HCT116 (cell line): ENCODE measurements at regions not wholly inside any gene's neighbourhood (a gene's known extent, or its start where the extent isn't known, plus 50 kb on each side); places are given as distances from the start of the nearest gene placed in this dataset.

ENCODE experiments used
- ATAC-seq: fragments of 200-7000 bp; cut with Tn5 transposase; 2 replicates; pipeline ENCODE4 v1.9.1; 2020; ENCODE audit warnings: mild to moderate bottlenecking, moderate library complexity
- BruUV-seq: library from RNA; stranded (reverse); fragments of 400-500 nt; replicated peaks from 2 replicates; lab custom pipeline; 2021; lab: Mats Ljungman, UMichigan
- CTCF ChIA-PET: fragments of 300-600 bp; sonication (Branson Sonifier 250); formaldehyde crosslinking; loops from one replicate; lab custom pipeline; 2021; ENCODE audit warnings: antibody characterized with exemption; lab: Charles Lee
- POLR2A ChIA-PET: fragments of 300-600, 350-600 bp; sonication (Branson Sonifier 250); formaldehyde crosslinking; loops from one replicate; lab custom pipeline; 2021; ENCODE audit warnings: antibody characterized with exemption; lab: Charles Lee
- RAD21 ChIA-PET, 2 experiments: fragments of 300-600 bp; sonication (Branson Sonifier 250); formaldehyde crosslinking; loops; one replicate each; lab custom pipeline; 2023; ENCODE audit warnings: low total read pairs in 2 of 2; ENCODE audit not compliant: uncharacterized antibody in 2 of 2, unreplicated experiment in 2 of 2, low non-redundant PET in 1 of 2; lab: Charles Lee
- DNase-seq: peaks from one replicate; pipeline ENCODE4 v3.0.0-alpha.2; 2010; ENCODE audit warnings: low read depth, low spot score
- H2AFZ ChIP-seq: fragments of 200-600 bp; shearing (Covaris generic), sonication (generic); 2 replicates; pipeline ENCODE4 v1.6.1; 2017; ENCODE audit warnings: low read depth, mixed run types, mixed read lengths, antibody characterized with exemption, low read length; ENCODE audit not compliant: poor library complexity, severe bottlenecking
- H3K27ac ChIP-seq: 2 replicates; pipeline ENCODE4 v1.5.1; 2012; ENCODE audit warnings: low read depth, low read length
- H3K27me3 ChIP-seq: fragments of 200-600 bp; sonication (generic); 2 replicates; pipeline ENCODE4 v1.6.1; 2016; ENCODE audit warnings: mixed run types, low read length, mixed read lengths; ENCODE audit not compliant: insufficient read depth
- H3K36me3 ChIP-seq, 2 experiments: fragments of 200-500 bp in 1 of 2; fragments of 200-600 bp in 1 of 2; sonication (Bioruptor generic) in 1 of 2; sonication (generic) in 1 of 2; 2 replicates each; pipeline versions ENCODE4 v1.5.1 to v1.6.1; 2014 to 2016; ENCODE audit warnings: low read length in 2 of 2, inconsistent platforms in 1 of 2, mixed read lengths in 1 of 2, mixed run types in 1 of 2; ENCODE audit not compliant: insufficient read depth in 2 of 2, control insufficient read depth in 1 of 2
- H3K4me1 ChIP-seq, 2 experiments: fragments of 200-600 bp in 1 of 2; sonication (generic) in 1 of 2; 2 replicates each; pipeline versions ENCODE4 v1.5.1 to v1.6.1; 2012 to 2017; ENCODE audit warnings: low read length in 2 of 2, inconsistent platforms in 1 of 2, mild to moderate bottlenecking in 1 of 2, mixed read lengths in 1 of 2, mixed run types in 1 of 2, moderate library complexity in 1 of 2; ENCODE audit not compliant: insufficient read depth in 2 of 2, control insufficient read depth in 1 of 2
- H3K4me2 ChIP-seq: fragments of 200-600 bp; sonication (generic); 2 replicates; pipeline ENCODE4 v1.6.1; 2017; ENCODE audit warnings: mixed run types, low read length, mixed read lengths
- H3K4me3 ChIP-seq, 2 experiments: fragments of 200-600 bp in 1 of 2; sonication (generic) in 1 of 2; replicated peaks in 1 of 2; 2 replicates each; pipeline ENCODE4 v1.5.1; 2011 to 2016; ENCODE audit warnings: low read length in 2 of 2, control low read depth in 1 of 2, low read depth in 1 of 2, mild to moderate bottlenecking in 1 of 2, mixed read lengths in 1 of 2, mixed run types in 1 of 2
- H3K79me2 ChIP-seq: fragments of 200-600 bp; sonication (generic); 2 replicates; pipeline ENCODE4 v1.6.1; 2017; ENCODE audit warnings: mild to moderate bottlenecking, mixed run types, low read length, moderate library complexity, mixed read lengths; ENCODE audit not compliant: insufficient read depth
- H3K9ac ChIP-seq: fragments of 200-600 bp; sonication (generic); 2 replicates; pipeline ENCODE4 v1.6.1; 2016; ENCODE audit warnings: low read length, mixed read lengths
- H3K9me2 ChIP-seq: fragments of 200-600 bp; sonication (generic), shearing (Covaris generic); 2 replicates; pipeline ENCODE4 v1.6.1; 2017; ENCODE audit warnings: mixed run types, mild to moderate bottlenecking, moderate library complexity; ENCODE audit not compliant: insufficient read depth
- H3K9me3 ChIP-seq, 2 experiments: fragments of 200-500 bp in 1 of 2; fragments of 200-600 bp in 1 of 2; sonication (Bioruptor generic) in 1 of 2; sonication (generic) in 1 of 2; 2 replicates each; pipeline ENCODE4 v1.6.1; 2014 to 2017; ENCODE audit warnings: low read length in 2 of 2, mixed read lengths in 2 of 2, inconsistent platforms in 1 of 2, low read depth in 1 of 2, mild to moderate bottlenecking in 1 of 2, mixed run types in 1 of 2, moderate library complexity in 1 of 2; ENCODE audit not compliant: control insufficient read depth in 1 of 2, insufficient read depth in 1 of 2
- H4K20me1 ChIP-seq: fragments of 200-600 bp; sonication (generic), shearing (Covaris generic); 2 replicates; pipeline ENCODE4 v1.6.1; 2017; ENCODE audit warnings: mixed run types, mild to moderate bottlenecking, moderate library complexity; ENCODE audit not compliant: insufficient read depth
- CBX3 ChIP-seq: IDR thresholded peaks from 2 replicates; pipeline ENCODE4 v1.6.1; 2012; ENCODE audit warnings: low read depth
- CEBPB ChIP-seq: IDR thresholded peaks from 2 replicates; pipeline ENCODE4 v1.6.1; 2012; ENCODE audit warnings: low read depth
- EGR1 ChIP-seq: IDR thresholded peaks from 2 replicates; pipeline ENCODE4 v1.6.1; 2012; ENCODE audit warnings: low read depth
- ELF1 ChIP-seq: IDR thresholded peaks from 2 replicates; pipeline ENCODE4 v1.6.1; 2012; ENCODE audit warnings: low read depth, borderline replicate concordance
- EZH2phosphoT487 ChIP-seq: fragments of 200-600 bp; IDR thresholded peaks from 2 replicates; pipeline ENCODE4 v1.6.1; 2018; ENCODE audit warnings: antibody characterized with exemption, borderline replicate concordance
- FOSL1 ChIP-seq: IDR thresholded peaks from 2 replicates; pipeline ENCODE4 v1.6.1; 2012; ENCODE audit warnings: low read depth
- POLR2A ChIP-seq: IDR thresholded peaks from 2 replicates; pipeline ENCODE4 v1.7.0; 2011; ENCODE audit warnings: borderline replicate concordance; ENCODE audit not compliant: insufficient read depth, insufficient read length; ENCODE audit errors: extremely low read depth
- POLR2AphosphoS5 ChIP-seq: IDR thresholded peaks from 2 replicates; pipeline ENCODE4 v1.6.1; 2011; ENCODE audit warnings: mild to moderate bottlenecking, low read depth, low read length, moderate library complexity
- RAD21 ChIP-seq: IDR thresholded peaks from 2 replicates; pipeline ENCODE4 v1.6.1; 2012; ENCODE audit warnings: low read depth, mild to moderate bottlenecking
- SIN3A ChIP-seq: IDR thresholded peaks from 2 replicates; pipeline ENCODE4 v1.6.1; 2012; ENCODE audit warnings: low read depth
- SP1 ChIP-seq: IDR thresholded peaks from 2 replicates; pipeline ENCODE4 v1.6.1; 2012; ENCODE audit warnings: low read depth
- SRF ChIP-seq: IDR thresholded peaks from 2 replicates; pipeline ENCODE4 v1.6.1; 2012; ENCODE audit warnings: low read depth
- TCF7L2 ChIP-seq: IDR thresholded peaks from 2 replicates; pipeline ENCODE4 v1.7.0; 2011; ENCODE audit warnings: borderline replicate concordance, inconsistent platforms; ENCODE audit not compliant: insufficient read depth, insufficient read length; ENCODE audit errors: extremely low read depth
- ZFX ChIP-seq: fragments of 450-650 bp; IDR thresholded peaks from 2 replicates; pipeline ENCODE4 v1.6.1; 2017
- ZNF274 ChIP-seq: fragments of 200-500 bp; sonication (Bioruptor generic); IDR thresholded peaks from 2 replicates; pipeline ENCODE4 v1.6.1; 2014; ENCODE audit warnings: mild to moderate bottlenecking, low read depth, low read length, inconsistent platforms
- intact Hi-C: fragments of 100-400 bp; cut with micrococcal nuclease; formaldehyde crosslinking; loops from 2 replicates; pipeline ENCODE4 v1.10.0; 2022
- TF ChIP-seq, protein P1 (sequence below), 3 experiments: fragments of 200-600 bp in 1 of 3; sonication (generic) in 1 of 3; IDR thresholded peaks in 2 of 3; conservative IDR thresholded peaks in 1 of 3; 2 replicates each; pipeline ENCODE4 v1.5.1; 2012 to 2017; ENCODE audit warnings: low read depth in 2 of 3, low read length in 2 of 3, antibody characterized with exemption in 1 of 3, borderline replicate concordance in 1 of 3, control low read depth in 1 of 3, mild to moderate bottlenecking in 1 of 3, mixed read lengths in 1 of 3, mixed run types in 1 of 3, moderate library complexity in 1 of 3; ENCODE audit not compliant: insufficient read depth in 1 of 3
- TF ChIP-seq, protein P2 (sequence below): IDR thresholded peaks from 2 replicates; pipeline ENCODE4 v1.6.1; 2012; ENCODE audit warnings: low read depth
- TF ChIP-seq, protein P3 (sequence below): IDR thresholded peaks from 2 replicates; pipeline ENCODE4 v1.6.1; 2011; ENCODE audit warnings: mild to moderate bottlenecking, low read length, moderate library complexity; ENCODE audit not compliant: insufficient replicate concordance; ENCODE audit errors: extremely low read depth

DNA sequence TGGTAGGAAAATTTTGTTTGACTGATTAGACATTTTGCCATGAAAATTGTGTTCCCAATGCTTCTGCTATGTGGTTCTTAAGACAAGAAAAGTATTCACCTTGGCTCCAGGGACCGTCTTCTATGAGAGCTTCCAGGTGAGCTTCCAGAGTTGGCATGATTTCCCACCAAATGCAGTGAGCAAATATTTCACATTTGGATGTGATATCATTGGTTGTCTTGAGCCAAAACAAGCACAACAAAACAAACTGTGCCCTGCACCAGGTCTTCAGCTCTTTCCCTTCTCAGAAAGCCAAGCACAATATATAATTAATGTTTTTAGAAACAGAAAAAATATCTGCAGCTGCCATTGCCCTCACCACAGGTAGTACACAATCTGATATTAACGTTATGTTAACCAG lies 1009.0 kb downstream of the PLA2G4A start:
- no TSS peak for BruUV-seq
- no peak overlapping the region for H3K4me3 ChIP-seq
- no peaks in the 10 kb centered on the region for H3K27me3 ChIP-seq
- intact Hi-C loops = no loop called here
- no peak overlapping the region for H3K27ac ChIP-seq
- ChIA-PET RAD21 (no interaction called here), CTCF (no interaction called here), POLR2A (no interaction called here)
- H3K4me1 ChIP-seq = no peaks in the 10 kb centered on the region
- H3K36me3 ChIP-seq = no peaks in the 10 kb centered on the region
- no peak overlapping the region for H3K9ac ChIP-seq
- DNase-seq = no peak
- no peaks in the 10 kb centered on the region for H3K9me3 ChIP-seq
- no peaks in the 10 kb centered on the region for H4K20me1 ChIP-seq
- TF ChIP-seq CEBPB = no peak
- TF ChIP-seq POLR2A = no peak
- no peak for TF ChIP-seq SRF
- TF ChIP-seq RAD21 = no peak
- TF ChIP-seq ZNF274 = no peak
- TF ChIP-seq, protein P1, sequence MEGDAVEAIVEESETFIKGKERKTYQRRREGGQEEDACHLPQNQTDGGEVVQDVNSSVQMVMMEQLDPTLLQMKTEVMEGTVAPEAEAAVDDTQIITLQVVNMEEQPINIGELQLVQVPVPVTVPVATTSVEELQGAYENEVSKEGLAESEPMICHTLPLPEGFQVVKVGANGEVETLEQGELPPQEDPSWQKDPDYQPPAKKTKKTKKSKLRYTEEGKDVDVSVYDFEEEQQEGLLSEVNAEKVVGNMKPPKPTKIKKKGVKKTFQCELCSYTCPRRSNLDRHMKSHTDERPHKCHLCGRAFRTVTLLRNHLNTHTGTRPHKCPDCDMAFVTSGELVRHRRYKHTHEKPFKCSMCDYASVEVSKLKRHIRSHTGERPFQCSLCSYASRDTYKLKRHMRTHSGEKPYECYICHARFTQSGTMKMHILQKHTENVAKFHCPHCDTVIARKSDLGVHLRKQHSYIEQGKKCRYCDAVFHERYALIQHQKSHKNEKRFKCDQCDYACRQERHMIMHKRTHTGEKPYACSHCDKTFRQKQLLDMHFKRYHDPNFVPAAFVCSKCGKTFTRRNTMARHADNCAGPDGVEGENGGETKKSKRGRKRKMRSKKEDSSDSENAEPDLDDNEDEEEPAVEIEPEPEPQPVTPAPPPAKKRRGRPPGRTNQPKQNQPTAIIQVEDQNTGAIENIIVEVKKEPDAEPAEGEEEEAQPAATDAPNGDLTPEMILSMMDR (IDR thresholded peaks at IDR 0.05 in 2 of 3, conservative IDR thresholded peaks at IDR 0.05 in 1 of 3; ENCODE audit: borderline replicate concordance in 1 of 3, insufficient read depth in 1 of 3, low read depth in 2 of 3, low read length in 2 of 3) = no peak
- TF ChIP-seq POLR2AphosphoS5 = no peak
- no peak for TF ChIP-seq SP1
- no peak for TF ChIP-seq TCF7L2
- TF ChIP-seq EGR1 = no peak
- TF ChIP-seq FOSL1 = no peak
- TF ChIP-seq EZH2phosphoT487 = no peak
- TF ChIP-seq, protein P2, sequence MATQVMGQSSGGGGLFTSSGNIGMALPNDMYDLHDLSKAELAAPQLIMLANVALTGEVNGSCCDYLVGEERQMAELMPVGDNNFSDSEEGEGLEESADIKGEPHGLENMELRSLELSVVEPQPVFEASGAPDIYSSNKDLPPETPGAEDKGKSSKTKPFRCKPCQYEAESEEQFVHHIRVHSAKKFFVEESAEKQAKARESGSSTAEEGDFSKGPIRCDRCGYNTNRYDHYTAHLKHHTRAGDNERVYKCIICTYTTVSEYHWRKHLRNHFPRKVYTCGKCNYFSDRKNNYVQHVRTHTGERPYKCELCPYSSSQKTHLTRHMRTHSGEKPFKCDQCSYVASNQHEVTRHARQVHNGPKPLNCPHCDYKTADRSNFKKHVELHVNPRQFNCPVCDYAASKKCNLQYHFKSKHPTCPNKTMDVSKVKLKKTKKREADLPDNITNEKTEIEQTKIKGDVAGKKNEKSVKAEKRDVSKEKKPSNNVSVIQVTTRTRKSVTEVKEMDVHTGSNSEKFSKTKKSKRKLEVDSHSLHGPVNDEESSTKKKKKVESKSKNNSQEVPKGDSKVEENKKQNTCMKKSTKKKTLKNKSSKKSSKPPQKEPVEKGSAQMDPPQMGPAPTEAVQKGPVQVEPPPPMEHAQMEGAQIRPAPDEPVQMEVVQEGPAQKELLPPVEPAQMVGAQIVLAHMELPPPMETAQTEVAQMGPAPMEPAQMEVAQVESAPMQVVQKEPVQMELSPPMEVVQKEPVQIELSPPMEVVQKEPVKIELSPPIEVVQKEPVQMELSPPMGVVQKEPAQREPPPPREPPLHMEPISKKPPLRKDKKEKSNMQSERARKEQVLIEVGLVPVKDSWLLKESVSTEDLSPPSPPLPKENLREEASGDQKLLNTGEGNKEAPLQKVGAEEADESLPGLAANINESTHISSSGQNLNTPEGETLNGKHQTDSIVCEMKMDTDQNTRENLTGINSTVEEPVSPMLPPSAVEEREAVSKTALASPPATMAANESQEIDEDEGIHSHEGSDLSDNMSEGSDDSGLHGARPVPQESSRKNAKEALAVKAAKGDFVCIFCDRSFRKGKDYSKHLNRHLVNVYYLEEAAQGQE = no peak
- TF ChIP-seq ELF1 = no peak
- no peak for TF ChIP-seq SIN3A
- TF ChIP-seq, protein P3, sequence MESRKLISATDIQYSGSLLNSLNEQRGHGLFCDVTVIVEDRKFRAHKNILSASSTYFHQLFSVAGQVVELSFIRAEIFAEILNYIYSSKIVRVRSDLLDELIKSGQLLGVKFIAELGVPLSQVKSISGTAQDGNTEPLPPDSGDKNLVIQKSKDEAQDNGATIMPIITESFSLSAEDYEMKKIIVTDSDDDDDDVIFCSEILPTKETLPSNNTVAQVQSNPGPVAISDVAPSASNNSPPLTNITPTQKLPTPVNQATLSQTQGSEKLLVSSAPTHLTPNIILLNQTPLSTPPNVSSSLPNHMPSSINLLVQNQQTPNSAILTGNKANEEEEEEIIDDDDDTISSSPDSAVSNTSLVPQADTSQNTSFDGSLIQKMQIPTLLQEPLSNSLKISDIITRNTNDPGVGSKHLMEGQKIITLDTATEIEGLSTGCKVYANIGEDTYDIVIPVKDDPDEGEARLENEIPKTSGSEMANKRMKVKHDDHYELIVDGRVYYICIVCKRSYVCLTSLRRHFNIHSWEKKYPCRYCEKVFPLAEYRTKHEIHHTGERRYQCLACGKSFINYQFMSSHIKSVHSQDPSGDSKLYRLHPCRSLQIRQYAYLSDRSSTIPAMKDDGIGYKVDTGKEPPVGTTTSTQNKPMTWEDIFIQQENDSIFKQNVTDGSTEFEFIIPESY = no peak
- no peak for TF ChIP-seq ZFX
- no peak for TF ChIP-seq CBX3
- H3K79me2 ChIP-seq = no peaks in the 10 kb centered on the region
- no peak overlapping the region for H2AFZ ChIP-seq
- H3K4me2 ChIP-seq = no peak overlapping the region
- H3K9me2 ChIP-seq = no peaks in the 10 kb centered on the region
- ATAC-seq = no peak
